ENCODE measurements at regions not wholly inside any gene's neighbourhood (a gene's known extent, or its start where the extent isn't known, plus 50 kb on each side); places are given as distances from the start of the nearest gene placed in this dataset.
A peak's percentile ranks its signal among the peaks of the same experiment; 100 is the strongest.

- intact Hi-C loops (cut with micrococcal nuclease): no loop called here
- POLR2A ChIA-PET: no interaction called here
These were observed 92.3 kb downstream of the GYPC start for GRCh38 chr2:126748188-126748760.

GRCh38 chr2:126748929-126749518 lies 93.1 kb downstream of the GYPC start:
- no peaks in the 10 kb centered on the region for H3K27me3 Mint-ChIP-seq
- peaks cover under 1% of the 10 kb centered on the region for H3K4me1 Mint-ChIP-seq (ENCODE audit: low read depth)
- no peak overlapping the region for H3K27ac Mint-ChIP-seq
- no peak for DNase-seq
- H3K4me3 Mint-ChIP-seq: no peak overlapping the region
- ChIA-PET CTCF (interaction anchor here (0.9 to 1.9 kb wide), 3 partner anchors 220 to 222 kb away, joined by 3 to 7 read pairs (median 4); no protein-coding TSS in a partner anchor), POLR2A (no interaction called here)
- no peaks in the 10 kb centered on the region for H3K9me3 Mint-ChIP-seq
- no peaks in the 10 kb centered on the region for H3K36me3 Mint-ChIP-seq
- intact Hi-C loops (cut with micrococcal nuclease): no loop called here

More at GRCh38 chr2:126748188-126748760, 92.3 kb downstream of the GYPC start:
- Mint-ChIP-seq H3K9me3 (no peaks in the 10 kb centered on the region), H3K27me3 (no peaks in the 10 kb centered on the region), H3K4me1 (ENCODE audit: low read depth) (no peaks in the 10 kb centered on the region), H3K36me3 (no peaks in the 10 kb centered on the region), H3K27ac (no peak overlapping the region), H3K4me3 (no peak overlapping the region)
- no peak for DNase-seq
- CTCF ChIA-PET: interaction anchor here (0.6 to 1.2 kb wide), 3 partner anchors 32 to 221 kb away, joined by 3 to 4 read pairs (median 3); no protein-coding TSS in a partner anchor

- Mint-ChIP-seq H3K27ac (no peak overlapping the region), H3K27me3 (no peaks in the 10 kb centered on the region), H3K4me1 (ENCODE audit: low read depth) (peaks cover 3% of the 10 kb centered on the region), H3K36me3 (no peaks in the 10 kb centered on the region), H3K4me3 (no peak overlapping the region), H3K9me3 (no peaks in the 10 kb centered on the region)
- intact Hi-C loops (cut with micrococcal nuclease): no loop called here
- DNase-seq: peak; percentile 22
- ChIA-PET POLR2A (no interaction called here), CTCF (interaction anchor here (1.9 kb wide), 1 partner anchor 221 kb away, joined by 7 read pairs; no protein-coding TSS in a partner anchor)
These were observed 93.6 kb downstream of the GYPC start for GRCh38 chr2:126749537-126749936.

GRCh38 chr2:126750506-126750905 lies 94.5 kb downstream of the GYPC start:
- DNase-seq: no peak
- Mint-ChIP-seq H3K36me3 (no peaks in the 10 kb centered on the region), H3K27ac (no peak overlapping the region), H3K4me1 (ENCODE audit: low read depth) (peaks cover 3% of the 10 kb centered on the region), H3K9me3 (no peaks in the 10 kb centered on the region), H3K27me3 (no peaks in the 10 kb centered on the region), H3K4me3 (no peak overlapping the region)
- POLR2A ChIA-PET: no interaction called here
- intact Hi-C loops (cut with micrococcal nuclease): no loop called here
- CTCF ChIA-PET: interaction anchor here (0.6 to 1.9 kb wide), 2 partner anchors 26 to 222 kb away, joined by 3 to 7 read pairs; no protein-coding TSS in a partner anchor

GRCh38 chr2:126751477-126751876 lies 95.5 kb downstream of the GYPC start:
- ChIA-PET CTCF (no interaction called here), POLR2A (no interaction called here)
- no peak overlapping the region for H3K27ac Mint-ChIP-seq
- H3K27me3 Mint-ChIP-seq: no peaks in the 10 kb centered on the region
- intact Hi-C loops (cut with micrococcal nuclease): no loop called here
- H3K4me3 Mint-ChIP-seq: no peak overlapping the region
- H3K36me3 Mint-ChIP-seq: no peaks in the 10 kb centered on the region
- peaks cover 3% of the 10 kb centered on the region for H3K4me1 Mint-ChIP-seq (ENCODE audit: low read depth)
- DNase-seq: no peak
- H3K9me3 Mint-ChIP-seq: peaks cover 5% of the 10 kb centered on the region

- CTCF ChIA-PET: interaction anchor here (1.1 kb wide), 1 partner anchor 225 kb away, joined by 3 read pairs; no protein-coding TSS in a partner anchor
- no peak overlapping the region for H3K27ac Mint-ChIP-seq
- no peaks in the 10 kb centered on the region for H3K27me3 Mint-ChIP-seq
- H3K4me1 Mint-ChIP-seq (ENCODE audit: low read depth): peaks cover 3% of the 10 kb centered on the region
- intact Hi-C loops (cut with micrococcal nuclease): no loop called here
- peaks cover 5% of the 10 kb centered on the region for H3K9me3 Mint-ChIP-seq
- H3K4me3 Mint-ChIP-seq: no peak overlapping the region
- POLR2A ChIA-PET: no interaction called here
- H3K36me3 Mint-ChIP-seq: no peaks in the 10 kb centered on the region
- no peak for DNase-seq
These were observed 96.9 kb downstream of the GYPC start for GRCh38 chr2:126752876-126753275.

- POLR2A ChIA-PET: no interaction called here
- CTCF ChIA-PET: interaction anchor here (1.1 kb wide), 1 partner anchor 226 kb away, joined by 3 read pairs; no protein-coding TSS in a partner anchor
These were observed 97.7 kb downstream of the GYPC start for GRCh38 chr2:126753501-126754212.

GRCh38 chr2:126754240-126755004 lies 98.5 kb downstream of the GYPC start:
- peaks cover 3% of the 10 kb centered on the region for H3K4me1 Mint-ChIP-seq (ENCODE audit: low read depth)
- H3K4me3 Mint-ChIP-seq: no peak overlapping the region
- H3K27ac Mint-ChIP-seq: no peak overlapping the region
- no peak for DNase-seq
- ChIA-PET POLR2A (no interaction called here), CTCF (no interaction called here)
- H3K36me3 Mint-ChIP-seq: no peaks in the 10 kb centered on the region
- intact Hi-C loops (cut with micrococcal nuclease): no loop called here
- H3K27me3 Mint-ChIP-seq: no peaks in the 10 kb centered on the region
- peaks cover 5% of the 10 kb centered on the region for H3K9me3 Mint-ChIP-seq

More at GRCh38 chr2:126753501-126754212, 97.7 kb downstream of the GYPC start:
- H3K27me3 Mint-ChIP-seq: no peaks in the 10 kb centered on the region
- DNase-seq: no peak
- H3K4me1 Mint-ChIP-seq (ENCODE audit: low read depth): peaks cover 3% of the 10 kb centered on the region
- H3K36me3 Mint-ChIP-seq: no peaks in the 10 kb centered on the region
- no peak overlapping the region for H3K4me3 Mint-ChIP-seq
- no peak overlapping the region for H3K27ac Mint-ChIP-seq
- peaks cover 5% of the 10 kb centered on the region for H3K9me3 Mint-ChIP-seq
- intact Hi-C loops (cut with micrococcal nuclease): no loop called here

- Mint-ChIP-seq H3K4me1 (ENCODE audit: low read depth) (peaks cover 8% of the 10 kb centered on the region), H3K27ac (no peak overlapping the region), H3K27me3 (no peaks in the 10 kb centered on the region), H3K36me3 (no peaks in the 10 kb centered on the region), H3K9me3 (peaks cover 5% of the 10 kb centered on the region), H3K4me3 (no peak overlapping the region)
- POLR2A ChIA-PET: no interaction called here
- CTCF ChIA-PET: interaction anchor here (1.2 kb wide), 1 partner anchor 228 kb away, joined by 4 read pairs; no protein-coding TSS in a partner anchor
- no peak for DNase-seq
- intact Hi-C loops (cut with micrococcal nuclease): no loop called here
These were observed 100.2 kb downstream of the GYPC start for GRCh38 chr2:126756125-126756524.

GRCh38 chr2:126761256-126761980 lies 105.5 kb downstream of the GYPC start:
- no peaks in the 10 kb centered on the region for H3K36me3 Mint-ChIP-seq
- DNase-seq: no peak
- no peaks in the 10 kb centered on the region for H3K27me3 Mint-ChIP-seq
- no peak overlapping the region for H3K27ac Mint-ChIP-seq
- peaks cover 43% of the 10 kb centered on the region for H3K4me1 Mint-ChIP-seq (ENCODE audit: low read depth)
- intact Hi-C loops (cut with micrococcal nuclease): loop anchor here (5.0 kb wide), 2 partner anchors 104 to 234 kb away; partner anchors contain the start of gene GYPC
- H3K4me3 Mint-ChIP-seq: no peak overlapping the region
- ChIA-PET POLR2A (interaction anchor here (0.7 kb wide), 1 partner anchor 13 kb away, joined by 3 read pairs; no protein-coding TSS in a partner anchor), CTCF (interaction anchor here (1.0 kb wide), 1 partner anchor 16 kb away, joined by 3 read pairs; no protein-coding TSS in a partner anchor)
- H3K9me3 Mint-ChIP-seq: no peaks in the 10 kb centered on the region

All from activated CD4-positive, alpha-beta memory T cell treated with anti-CD3 and anti-CD28 coated beads for 36 hours (primary cell).